ENCODE measurements at regions not wholly inside any gene's neighbourhood (a gene's known extent, or its start where the extent isn't known, plus 50 kb on each side); places are given as distances from the start of the nearest gene placed in this dataset.
A peak's percentile ranks its signal among the peaks of the same experiment; 100 is the strongest.

DNA sequence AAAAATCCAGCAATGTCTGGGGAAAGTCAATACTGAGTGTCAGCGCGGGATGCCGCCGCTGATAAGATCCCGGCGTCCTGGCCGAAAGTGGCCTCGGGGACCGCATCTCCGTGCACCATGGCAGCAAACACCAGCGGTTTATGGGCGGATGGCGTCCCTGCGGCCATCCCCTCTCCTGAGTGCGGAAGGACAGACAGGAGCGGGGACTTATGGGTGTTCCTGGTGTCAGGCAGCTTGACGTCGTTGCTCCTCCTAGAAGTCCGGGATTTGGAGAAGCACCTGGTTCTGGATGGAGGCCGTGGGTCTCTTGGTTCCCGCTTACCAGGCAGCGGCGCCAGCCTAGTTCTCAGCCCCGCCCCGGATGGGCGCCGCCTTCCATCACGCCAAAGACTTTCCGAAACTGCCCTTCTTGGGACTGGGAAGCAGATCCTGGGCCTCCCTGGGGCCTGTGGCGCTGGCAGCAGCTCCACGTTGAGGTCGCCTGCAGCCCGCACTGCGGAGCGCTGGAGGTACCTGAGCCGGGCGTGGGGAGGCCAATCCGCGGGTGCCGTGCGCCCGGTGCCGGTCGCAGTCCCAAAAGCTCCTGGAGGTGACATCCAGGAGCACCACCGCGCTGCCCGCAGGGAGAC lies 119.1 kb downstream of the CCDC74A start:
- H3K9me1 ChIP-seq (ENCODE audit: control insufficient read depth, insufficient read depth, low read length) = no peaks in the 10 kb centered on the region
- H3K9ac ChIP-seq (ENCODE audit: insufficient read depth in 1 of 2, low read depth in 2 of 2, low read length in 2 of 2) = no peak overlapping the region
- no peak overlapping the region for H2AFZ ChIP-seq (ENCODE audit: low read depth, low read length)
- peaks cover 7 to 8% of the 10 kb centered on the region in 2 experiments; a peak in 4 of 5 replicates for H3K4me1 ChIP-seq (replicated peaks in 1 of 2; ENCODE audit: control insufficient read depth in 2 of 2, insufficient read depth in 2 of 2, low read length in 2 of 2)
- TF ChIP-seq POLR3A (IDR thresholded peaks at IDR 0.05; ENCODE audit: borderline replicate concordance, extremely low read depth, insufficient read depth, insufficient read length) = no peak
- 0 out of 2 replicates have a peak, but pooled peaks have one; percentile 17 for TF ChIP-seq POLR2G (IDR thresholded peaks at IDR 0.05; ENCODE audit: low read depth, low read length)
- TF ChIP-seq, protein P1, sequence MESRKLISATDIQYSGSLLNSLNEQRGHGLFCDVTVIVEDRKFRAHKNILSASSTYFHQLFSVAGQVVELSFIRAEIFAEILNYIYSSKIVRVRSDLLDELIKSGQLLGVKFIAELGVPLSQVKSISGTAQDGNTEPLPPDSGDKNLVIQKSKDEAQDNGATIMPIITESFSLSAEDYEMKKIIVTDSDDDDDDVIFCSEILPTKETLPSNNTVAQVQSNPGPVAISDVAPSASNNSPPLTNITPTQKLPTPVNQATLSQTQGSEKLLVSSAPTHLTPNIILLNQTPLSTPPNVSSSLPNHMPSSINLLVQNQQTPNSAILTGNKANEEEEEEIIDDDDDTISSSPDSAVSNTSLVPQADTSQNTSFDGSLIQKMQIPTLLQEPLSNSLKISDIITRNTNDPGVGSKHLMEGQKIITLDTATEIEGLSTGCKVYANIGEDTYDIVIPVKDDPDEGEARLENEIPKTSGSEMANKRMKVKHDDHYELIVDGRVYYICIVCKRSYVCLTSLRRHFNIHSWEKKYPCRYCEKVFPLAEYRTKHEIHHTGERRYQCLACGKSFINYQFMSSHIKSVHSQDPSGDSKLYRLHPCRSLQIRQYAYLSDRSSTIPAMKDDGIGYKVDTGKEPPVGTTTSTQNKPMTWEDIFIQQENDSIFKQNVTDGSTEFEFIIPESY (CRISPR knock-in tag; IDR thresholded peaks at IDR 0.05) = peak; percentile 81
- no peaks in the 10 kb centered on the region for H4K20me1 ChIP-seq (replicated peaks; ENCODE audit: control insufficient read depth, insufficient read depth, low read length)
- no peak overlapping the region for H3K4me3 ChIP-seq
- in situ Hi-C loops (cut with MboI) (no loop called here), intact Hi-C loops (cut with micrococcal nuclease) (no loop called here)
- H3K27me3 ChIP-seq (ENCODE audit: control insufficient read depth in 2 of 2, insufficient read depth in 2 of 2, low read length in 2 of 2) = no peaks in the 10 kb centered on the region
- H3K79me2 ChIP-seq (ENCODE audit: control insufficient read depth, insufficient read depth, low read length) = no peaks in the 10 kb centered on the region
- BruUV-seq (replicated peaks) = no TSS peak
- ATAC-seq (no peak), DNase-seq (ENCODE audit: extremely low read depth in 1 of 4, low spot score in 3 of 4) (no peak), FAIRE-seq (no peak)
- no peaks in the 10 kb centered on the region for H3K9me3 ChIP-seq (replicated peaks; ENCODE audit: control insufficient read depth, insufficient read depth, low read depth, low read length)
- H3K36me3 ChIP-seq (ENCODE audit: control insufficient read depth, insufficient read depth, low read length) = peaks cover 5% of the 10 kb centered on the region; the same call in 2 of the 3 replicates
- 94% methylated on average over 30 of the region's 47 CpGs for WGBS (ENCODE audit: insufficient coverage, low coverage, missing lambda C conversion rate)
- POLR2A ChIA-PET = no interaction called here
- CTCF ChIA-PET (ENCODE audit: low intra/inter-chr PET ratio) = no interaction called here
- H3K4me2 ChIP-seq (ENCODE audit: insufficient read depth, low read length) = no peak overlapping the region
- no peak overlapping the region for H3K27ac ChIP-seq (ENCODE audit: extremely low read depth, low read depth, low read length)

Measured in K562 (cell line).